Activated naive CD8-positive, alpha-beta T cell treated with anti-CD3 and anti-CD28 coated beads, Interleukin-2, amount 10 ng/mL, durations not matched to agents 7 days and 5 days (primary cell): ENCODE measurements at regions not wholly inside any gene's neighbourhood (a gene's known extent, or its start where the extent isn't known, plus 50 kb on each side); places are given as distances from the start of the nearest gene placed in this dataset.
"Not testable (repeated sequence)": the region's sequence is repeated elsewhere in the genome, so short reads cannot be mapped to it uniquely, and the experiment has no call there.

Experiments
- ATAC-seq: fragments of 150-1000 bp; cut with Tn5 transposase; one replicate; pipeline ENCODE4 v1.10.0; 2021; ENCODE audit warnings: low read depth, moderate library complexity
- POLR2A ChIA-PET: fragments of 350-600 bp; sonication (Branson Sonifier 250); formaldehyde crosslinking; loops from one replicate; lab custom pipeline; 2021; ENCODE audit warnings: antibody characterized with exemption; lab: Charles Lee
- DNase-seq: peaks from one replicate; pipeline ENCODE4 v3.0.0; 2021
- H3K27ac Mint-ChIP-seq: one replicate; pipeline ENCODE4 v1.8.0; 2022; ENCODE audit warnings: mild to moderate bottlenecking, mixed read lengths
- H3K27me3 Mint-ChIP-seq: one replicate; pipeline ENCODE4 v1.8.0; 2022; ENCODE audit warnings: mild to moderate bottlenecking, moderate library complexity, mixed read lengths
- H3K36me3 Mint-ChIP-seq: one replicate; pipeline ENCODE4 v1.8.0; 2021; ENCODE audit warnings: mild to moderate bottlenecking, mixed read lengths
- H3K4me1 Mint-ChIP-seq: one replicate; pipeline ENCODE4 v1.8.0; 2021; ENCODE audit warnings: mixed read lengths
- H3K4me3 Mint-ChIP-seq: one replicate; pipeline ENCODE4 v1.8.0; 2022; ENCODE audit warnings: mild to moderate bottlenecking, moderate library complexity, mixed read lengths
- H3K9me3 Mint-ChIP-seq: one replicate; pipeline ENCODE4 v1.8.0; 2021; ENCODE audit warnings: mixed read lengths

- ATAC-seq (no peak), DNase-seq (no peak)
- H3K36me3 Mint-ChIP-seq = no peaks in the 10 kb centered on the region
- H3K4me1 Mint-ChIP-seq = no peaks in the 10 kb centered on the region
- peaks cover 8% of the 10 kb centered on the region for H3K9me3 Mint-ChIP-seq
- POLR2A ChIA-PET = no interaction called here
- H3K27ac Mint-ChIP-seq = no peak overlapping the region
- no peak overlapping the region for H3K4me3 Mint-ChIP-seq
- H3K27me3 Mint-ChIP-seq = no peaks in the 10 kb centered on the region
Observed at GRCh38 chr9:24912767-24913166, 367.1 kb upstream of the IZUMO3 start.

GRCh38 chr9:24901319-24901718, 355.6 kb upstream of the IZUMO3 start:
- POLR2A ChIA-PET = no interaction called here

GRCh38 chr9:24900179-24900578, 354.5 kb upstream of the IZUMO3 start:
- Mint-ChIP-seq H3K4me3 (no peak overlapping the region), H3K4me1 (no peaks in the 10 kb centered on the region)

More at GRCh38 chr9:24901319-24901718, 355.6 kb upstream of the IZUMO3 start:
- Mint-ChIP-seq H3K27me3 (no peaks in the 10 kb centered on the region), H3K4me1 (no peaks in the 10 kb centered on the region), H3K36me3 (no peaks in the 10 kb centered on the region), H3K9me3 (peaks cover 12% of the 10 kb centered on the region), H3K4me3 (no peak overlapping the region), H3K27ac (no peak overlapping the region)
- DNase-seq = no peak
- ATAC-seq = no peak

GRCh38 chr9:24899463-24899862, 353.8 kb upstream of the IZUMO3 start:
- DNase-seq (no peak), ATAC-seq (no peak)
- Mint-ChIP-seq H3K4me1 (no peaks in the 10 kb centered on the region), H3K9me3 (peaks cover 9% of the 10 kb centered on the region), H3K27ac (no peak overlapping the region), H3K27me3 (no peaks in the 10 kb centered on the region), H3K4me3 (no peak overlapping the region), H3K36me3 (no peaks in the 10 kb centered on the region)
- POLR2A ChIA-PET = no interaction called here

More at GRCh38 chr9:24900179-24900578, 354.5 kb upstream of the IZUMO3 start:
- H3K27ac Mint-ChIP-seq = no peak overlapping the region
- peaks cover 11% of the 10 kb centered on the region for H3K9me3 Mint-ChIP-seq
- H3K27me3 Mint-ChIP-seq = no peaks in the 10 kb centered on the region
- POLR2A ChIA-PET = no interaction called here
- ATAC-seq = no peak
- DNase-seq = no peak
- no peaks in the 10 kb centered on the region for H3K36me3 Mint-ChIP-seq

- Mint-ChIP-seq H3K9me3 (peaks cover 15% of the 10 kb centered on the region), H3K4me3 (no peak overlapping the region), H3K36me3 (no peaks in the 10 kb centered on the region), H3K27ac (no peak overlapping the region), H3K4me1 (no peaks in the 10 kb centered on the region), H3K27me3 (no peaks in the 10 kb centered on the region)
- no peak for ATAC-seq
- no peak for DNase-seq
- POLR2A ChIA-PET = no interaction called here
Observed at GRCh38 chr9:24897826-24898225, 352.1 kb upstream of the IZUMO3 start.

- DNase-seq (no peak), ATAC-seq (no peak)
- Mint-ChIP-seq H3K27ac (no peak overlapping the region), H3K27me3 (no peaks in the 10 kb centered on the region), H3K9me3 (peaks cover 4% of the 10 kb centered on the region), H3K4me1 (no peaks in the 10 kb centered on the region), H3K4me3 (no peak overlapping the region), H3K36me3 (no peaks in the 10 kb centered on the region)
- POLR2A ChIA-PET = no interaction called here
Observed at GRCh38 chr9:24881361-24881760, 335.7 kb upstream of the IZUMO3 start.

- Mint-ChIP-seq H3K36me3 (no peaks in the 10 kb centered on the region), H3K27me3 (no peaks in the 10 kb centered on the region), H3K27ac (no peak overlapping the region), H3K9me3 (peaks cover 7% of the 10 kb centered on the region), H3K4me3 (no peak overlapping the region), H3K4me1 (no peaks in the 10 kb centered on the region)
- ATAC-seq (no peak), DNase-seq (no peak)
- POLR2A ChIA-PET = no interaction called here
Observed at GRCh38 chr9:24879591-24879990, 333.9 kb upstream of the IZUMO3 start.

- H3K9me3 Mint-ChIP-seq, H3K4me1 Mint-ChIP-seq, H3K4me3 Mint-ChIP-seq, H3K36me3 Mint-ChIP-seq, DNase-seq, H3K27me3 Mint-ChIP-seq, H3K27ac Mint-ChIP-seq, ATAC-seq, POLR2A ChIA-PET: not testable (repeated sequence)
Observed at GRCh38 chr9:24856601-24857000, 310.9 kb upstream of the IZUMO3 start.

- Mint-ChIP-seq H3K9me3 (peaks cover 11% of the 10 kb centered on the region), H3K36me3 (no peaks in the 10 kb centered on the region), H3K4me1 (no peaks in the 10 kb centered on the region), H3K27ac (no peak overlapping the region), H3K27me3 (no peaks in the 10 kb centered on the region), H3K4me3 (no peak overlapping the region)
- POLR2A ChIA-PET = no interaction called here
- ATAC-seq = no peak
- DNase-seq = no peak
Observed at GRCh38 chr9:24846248-24846912, 300.7 kb upstream of the IZUMO3 start.

- no peak overlapping the region for H3K27ac Mint-ChIP-seq
- no peaks in the 10 kb centered on the region for H3K27me3 Mint-ChIP-seq
- H3K4me3 Mint-ChIP-seq = no peak overlapping the region
- POLR2A ChIA-PET = no interaction called here
- H3K9me3 Mint-ChIP-seq = peaks cover 12% of the 10 kb centered on the region
- DNase-seq (no peak), ATAC-seq (no peak)
- no peaks in the 10 kb centered on the region for H3K36me3 Mint-ChIP-seq
- no peaks in the 10 kb centered on the region for H3K4me1 Mint-ChIP-seq
Observed at GRCh38 chr9:24844217-24844616, 298.5 kb upstream of the IZUMO3 start.

- Mint-ChIP-seq H3K9me3 (peaks cover 9% of the 10 kb centered on the region), H3K4me1 (no peaks in the 10 kb centered on the region), H3K27ac (no peak overlapping the region), H3K36me3 (no peaks in the 10 kb centered on the region), H3K4me3 (no peak overlapping the region), H3K27me3 (no peaks in the 10 kb centered on the region)
- POLR2A ChIA-PET = no interaction called here
- ATAC-seq = no peak
- no peak for DNase-seq
Observed at GRCh38 chr9:24841993-24842392, 296.3 kb upstream of the IZUMO3 start.

GRCh38 chr9:24832307-24832706, 286.6 kb upstream of the IZUMO3 start:
- Mint-ChIP-seq H3K4me1 (no peaks in the 10 kb centered on the region), H3K9me3 (peaks cover 5% of the 10 kb centered on the region), H3K27me3 (no peaks in the 10 kb centered on the region), H3K27ac (no peak overlapping the region), H3K36me3 (no peaks in the 10 kb centered on the region), H3K4me3 (no peak overlapping the region)
- POLR2A ChIA-PET = no interaction called here
- ATAC-seq (no peak), DNase-seq (no peak)

GRCh38 chr9:24828687-24829086, 283.0 kb upstream of the IZUMO3 start:
- no peak for ATAC-seq
- POLR2A ChIA-PET = no interaction called here
- no peaks in the 10 kb centered on the region for H3K4me1 Mint-ChIP-seq
- peaks cover 7% of the 10 kb centered on the region for H3K9me3 Mint-ChIP-seq
- H3K27ac Mint-ChIP-seq = no peak overlapping the region
- no peak overlapping the region for H3K4me3 Mint-ChIP-seq
- H3K27me3 Mint-ChIP-seq = no peaks in the 10 kb centered on the region
- H3K36me3 Mint-ChIP-seq = no peaks in the 10 kb centered on the region
- DNase-seq = no peak

- Mint-ChIP-seq H3K27ac (no peak overlapping the region), H3K4me1 (no peaks in the 10 kb centered on the region), H3K4me3 (no peak overlapping the region), H3K27me3 (no peaks in the 10 kb centered on the region), H3K9me3 (peaks cover 11% of the 10 kb centered on the region), H3K36me3 (no peaks in the 10 kb centered on the region)
- ATAC-seq = no peak
- POLR2A ChIA-PET = no interaction called here
- DNase-seq = no peak
Observed at GRCh38 chr9:24824607-24825006, 278.9 kb upstream of the IZUMO3 start.
